ENCODE measurements at regions not wholly inside any gene's neighbourhood (a gene's known extent, or its start where the extent isn't known, plus 50 kb on each side); places are given as distances from the start of the nearest gene placed in this dataset.

GRCh38 chrY:15455980-15456469, 931.7 kb downstream of the NLGN4Y start:
- TF ChIP-seq POLR2AphosphoS5 (IDR thresholded peaks at IDR 0.05) (no peak), POLR2A (IDR thresholded peaks at IDR 0.05) (no peak), CTCF (IDR thresholded peaks at IDR 0.05) (no peak), EP300 (IDR thresholded peaks at IDR 0.05) (no peak)

Measured in suprapubic skin (tissue), 4 donors.